Stimulated activated CD8-positive, alpha-beta memory T cell treated with anti-CD3 and anti-CD28 coated beads, Interleukin-15, amount 100 ng/mL, for 4 hours (primary cell): ENCODE measurements at regions not wholly inside any gene's neighbourhood (a gene's known extent, or its start where the extent isn't known, plus 50 kb on each side); places are given as distances from the start of the nearest gene placed in this dataset.
"Not testable (repeated sequence)": the region's sequence is repeated elsewhere in the genome, so short reads cannot be mapped to it uniquely, and the experiment has no call there.

Source experiments
- DNase-seq, 2 donors: peaks; one replicate each; pipeline ENCODE4 v3.0.0-alpha.2; 2020; ENCODE audit warnings: low read depth in 2 of 2

- no peak for DNase-seq
Measured at GRCh38 chr3:158026236-158026635, 80.0 kb downstream of the SHOX2 start.

- DNase-seq, result not testable (repeated sequence)
Measured at GRCh38 chr3:158019897-158020296, 86.3 kb downstream of the SHOX2 start.

DNA sequence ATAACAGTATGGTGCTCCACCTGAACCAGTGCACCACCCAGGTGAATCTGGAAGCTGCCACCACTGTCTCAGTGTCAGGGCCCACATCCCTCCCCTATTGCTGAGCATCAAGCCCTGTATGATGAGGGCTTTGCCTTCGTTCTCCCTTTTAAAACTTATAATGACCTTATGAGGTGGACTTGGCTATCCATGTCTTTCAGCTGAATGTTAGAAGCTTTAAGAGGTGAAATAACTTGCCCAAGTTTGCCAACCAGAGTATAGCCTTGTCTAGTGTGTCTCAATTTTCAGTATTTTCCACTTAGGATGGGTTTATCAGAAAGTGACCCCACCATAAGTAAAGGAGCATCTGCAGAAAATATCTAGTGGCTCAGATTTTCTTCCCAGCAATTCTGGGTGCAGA, 87.8 kb downstream of the SHOX2 start:
- no peak for DNase-seq

DNA sequence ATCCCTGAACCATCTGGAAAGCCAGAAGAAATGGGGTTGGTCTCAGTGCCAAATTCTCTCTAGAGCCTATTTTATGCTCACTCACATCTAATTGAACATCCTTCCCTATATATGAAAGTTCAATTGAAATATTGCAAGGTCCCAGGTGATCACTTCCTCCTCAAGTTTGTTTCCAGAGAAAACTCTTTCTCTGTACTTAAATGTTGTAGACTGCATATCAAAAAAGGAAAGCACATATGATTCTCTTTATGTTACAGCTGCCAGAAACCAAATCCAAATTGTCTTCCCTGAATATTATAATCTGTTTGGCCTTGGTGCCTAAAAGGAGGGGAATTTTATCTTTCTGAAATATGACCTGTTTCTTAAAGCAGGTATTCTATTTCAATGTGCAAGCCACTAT, 93.3 kb downstream of the SHOX2 start:
- DNase-seq, result no peak

DNA sequence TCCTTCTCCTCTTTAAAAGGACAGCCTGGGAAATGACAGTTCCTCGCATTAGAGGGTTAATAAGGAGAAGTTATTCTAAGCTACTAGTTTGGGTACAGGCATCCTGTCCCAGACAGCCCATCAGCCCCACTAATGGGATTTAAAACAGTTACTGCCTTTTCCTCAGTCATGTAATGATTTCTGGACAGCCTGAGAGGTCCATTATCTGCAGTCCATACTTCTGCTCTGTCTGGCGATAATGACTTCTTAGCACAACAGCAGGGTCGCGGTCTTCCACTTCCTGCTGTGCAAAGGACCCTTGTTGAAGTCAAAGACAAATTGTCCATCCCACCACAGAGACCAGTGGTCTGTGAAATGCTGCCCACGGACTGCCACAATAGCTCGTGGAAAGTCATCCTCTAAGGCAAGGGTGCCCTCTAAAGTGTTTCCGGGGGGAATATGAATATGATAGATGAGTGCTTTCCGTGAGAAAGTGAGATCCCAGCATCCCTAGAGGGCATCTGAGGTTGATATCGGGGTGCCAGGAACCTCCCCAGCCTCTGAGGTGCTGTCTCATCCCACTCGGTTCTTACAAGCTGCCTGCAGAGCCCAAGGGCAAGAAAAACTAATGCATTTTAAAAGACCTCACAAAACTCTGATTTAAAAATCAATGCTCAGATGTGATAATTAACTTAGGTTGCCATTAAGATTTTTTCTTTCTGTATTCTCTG, 100.7 kb downstream of the SHOX2 start:
- no peak for DNase-seq

- no peak for DNase-seq
Measured at GRCh38 chr3:157999246-157999645, 107.0 kb downstream of the SHOX2 start.

DNA sequence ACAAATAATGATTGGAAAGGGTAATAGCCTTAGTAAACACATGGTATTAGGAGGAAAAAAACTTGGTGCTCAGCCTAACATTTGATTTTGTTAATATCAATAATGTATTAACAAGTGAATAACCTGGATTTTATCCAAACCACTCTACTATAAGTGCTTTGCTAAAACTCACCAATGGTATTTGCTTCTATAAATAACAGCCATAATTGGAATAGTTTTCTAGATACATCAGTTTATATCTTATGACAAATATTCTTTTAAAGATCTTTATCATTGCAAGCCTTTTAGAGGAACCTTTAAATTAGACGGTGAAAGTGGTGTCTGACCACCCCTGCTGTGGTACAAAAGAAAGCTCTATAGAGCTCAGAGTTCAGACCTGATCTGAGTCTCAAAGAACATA, 123.9 kb downstream of the SHOX2 start:
- DNase-seq, result no peak

GRCh38 chr3:157981819-157982218, 124.4 kb downstream of the SHOX2 start:
- DNase-seq, result no peak

DNA sequence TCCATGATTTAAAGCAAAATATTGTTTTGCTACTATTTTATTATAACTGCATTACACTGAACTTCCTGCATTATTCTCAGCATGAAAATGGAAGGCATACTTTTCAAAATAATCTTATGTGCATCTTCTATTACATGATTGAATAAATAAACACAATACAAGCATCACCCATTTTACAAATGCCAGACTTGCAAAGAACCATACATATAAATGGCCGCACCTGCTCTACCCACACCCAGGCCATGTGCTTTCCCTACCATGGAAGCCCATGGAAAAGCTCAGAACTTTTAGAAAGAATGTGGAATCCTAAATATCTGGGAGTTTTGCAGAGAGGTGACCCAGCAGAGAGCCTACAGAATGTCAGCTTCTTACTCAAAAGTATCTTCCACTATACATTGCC, 127.2 kb downstream of the SHOX2 start:
- DNase-seq, result no peak

DNA sequence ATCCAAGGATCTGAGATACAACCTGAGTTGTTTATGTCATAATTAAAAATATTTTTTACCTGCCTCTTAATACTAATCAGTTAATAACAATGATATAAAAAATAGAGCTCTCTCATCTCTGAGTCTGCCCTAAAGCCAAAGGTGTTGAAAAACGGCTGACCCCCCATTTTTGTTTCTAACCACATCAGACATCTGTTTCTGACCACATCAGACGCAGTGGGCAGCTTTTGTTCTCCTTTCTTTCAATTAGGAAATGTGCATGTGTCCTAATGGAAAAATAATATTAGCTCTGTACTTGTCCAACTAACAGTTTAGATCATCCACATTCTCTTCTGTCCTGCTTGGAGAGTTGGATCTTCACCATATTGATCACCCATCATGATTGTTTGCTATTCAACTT, 144.6 kb downstream of the SHOX2 start:
- DNase-seq, result no peak

DNA sequence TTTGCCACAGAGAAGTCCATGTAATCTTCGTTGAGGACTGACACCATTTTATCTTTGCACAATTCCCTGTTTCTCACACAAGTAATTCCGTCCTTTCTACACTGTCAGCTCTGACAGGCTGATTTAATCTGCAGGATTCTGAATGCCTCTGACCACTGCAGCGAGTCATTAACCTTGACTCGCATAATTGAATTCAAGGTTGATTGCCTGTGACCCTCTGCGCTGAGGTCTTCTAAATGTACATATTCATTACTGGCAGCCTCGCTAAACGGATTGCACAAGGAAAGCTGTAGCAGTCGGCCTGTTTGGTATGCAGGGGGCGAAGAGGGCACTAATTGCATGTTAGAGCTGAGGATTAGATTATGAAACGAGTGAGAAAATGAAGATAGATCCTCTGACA, 147.8 kb downstream of the SHOX2 start:
- no peak for DNase-seq

GRCh38 chr3:157956850-157957249, 149.4 kb downstream of the SHOX2 start:
- no peak for DNase-seq

DNA sequence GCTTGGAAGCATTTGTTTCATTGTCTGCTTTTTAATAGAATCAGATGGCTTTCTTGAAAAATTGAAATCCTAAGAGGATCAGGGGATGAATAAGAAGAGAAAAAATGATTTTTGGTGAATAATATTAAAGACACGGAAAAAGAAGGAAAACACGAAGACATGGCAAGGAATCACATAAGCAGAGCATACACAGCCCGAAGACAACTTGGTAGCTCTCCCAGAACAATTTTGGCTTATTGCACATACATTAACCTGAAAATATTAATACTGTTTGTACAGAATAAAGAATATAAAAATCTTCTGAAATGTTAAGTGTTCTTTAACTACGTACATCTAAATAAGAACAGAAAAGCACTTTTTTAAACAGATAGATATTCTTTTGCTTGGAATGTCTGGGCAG, 150.0 kb downstream of the SHOX2 start:
- no peak for DNase-seq

DNA sequence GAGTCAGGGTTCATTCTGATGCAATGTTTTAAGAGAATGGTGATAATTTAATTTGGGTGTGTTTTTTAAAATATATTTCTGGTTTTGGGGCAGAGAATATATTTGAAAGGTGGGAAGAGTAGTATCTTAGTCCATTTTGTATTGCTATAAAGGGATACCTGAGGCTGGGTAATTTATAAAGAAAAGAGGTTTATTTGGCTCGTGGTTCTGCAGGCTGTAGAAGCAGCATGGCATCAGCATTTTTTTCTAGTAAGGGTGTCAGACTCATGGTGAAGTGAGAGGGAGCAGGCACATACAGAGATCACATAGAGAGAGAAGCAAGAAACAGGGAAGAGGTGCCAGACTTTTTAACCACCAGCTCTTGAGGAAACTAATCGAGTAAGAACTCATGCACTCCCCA, 152.7 kb downstream of the SHOX2 start:
- DNase-seq, result no peak

GRCh38 chr3:157948605-157949383, 157.4 kb downstream of the SHOX2 start:
- DNase-seq, result no peak

DNA sequence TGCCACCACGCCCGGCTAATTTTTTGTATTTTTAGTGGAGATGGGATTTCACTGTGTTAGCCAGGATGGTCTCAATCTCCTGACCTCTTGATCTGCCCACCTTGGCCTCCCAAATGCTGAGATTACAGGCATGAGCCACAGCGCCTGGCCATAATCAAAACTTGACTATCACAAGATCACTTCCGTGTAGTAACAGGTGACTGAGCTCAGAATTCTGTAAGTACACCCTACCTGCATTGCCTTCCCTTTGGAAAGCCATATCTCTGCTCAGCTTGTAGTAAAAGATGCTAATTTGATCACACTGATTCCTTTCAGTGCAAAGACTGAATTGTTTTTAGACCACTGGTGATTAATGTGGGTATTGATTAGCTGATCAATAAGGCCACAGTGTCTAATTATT, 167.1 kb downstream of the SHOX2 start:
- no peak for DNase-seq

DNA sequence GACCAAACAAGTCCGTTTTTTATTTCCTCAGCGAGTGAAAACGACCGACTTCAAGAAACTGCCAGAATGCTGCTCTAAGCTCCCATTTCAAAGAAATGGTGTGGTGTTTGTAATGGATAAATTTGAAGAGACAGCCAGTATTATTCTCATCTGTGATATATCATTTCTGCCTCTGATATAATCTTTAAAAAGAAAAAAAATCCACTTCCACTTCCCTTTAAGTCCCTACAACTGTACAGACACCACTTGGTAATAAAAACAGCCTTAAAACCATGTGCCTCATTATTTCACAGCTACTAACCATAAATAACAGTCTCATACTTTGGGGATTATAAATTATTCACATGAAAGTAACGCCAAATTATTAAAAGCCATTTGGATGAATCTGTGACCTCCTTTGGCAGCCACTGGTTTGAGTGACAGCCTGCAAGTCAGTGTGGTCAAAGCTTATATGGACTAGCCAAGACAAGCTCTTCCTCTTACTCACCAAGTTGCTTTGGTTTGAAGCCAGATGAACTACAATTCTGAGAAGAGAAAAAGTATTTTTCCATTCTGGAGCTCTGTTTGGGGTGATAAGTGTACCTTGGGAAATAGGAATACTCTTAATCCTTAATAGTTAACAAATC, 168.0 kb downstream of the SHOX2 start:
- DNase-seq, result no peak

DNA sequence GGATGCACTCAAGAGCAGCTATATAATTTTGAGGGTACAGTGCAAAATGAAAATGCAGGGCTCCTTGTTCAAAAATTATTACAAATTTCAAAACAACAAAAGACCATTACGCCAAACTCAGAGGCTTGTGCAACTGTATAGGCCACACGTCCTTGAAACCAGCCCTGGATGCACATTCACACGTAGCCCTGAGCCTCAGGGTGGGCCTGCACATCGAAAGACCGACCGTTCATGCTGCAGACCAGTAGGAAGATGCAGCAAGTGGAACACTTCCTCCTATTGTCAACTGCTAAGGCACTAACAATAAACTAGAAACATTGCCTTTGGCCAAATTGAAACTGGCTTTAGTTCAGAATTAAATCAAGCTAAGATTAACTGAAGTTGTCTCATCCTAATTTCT, 174.7 kb downstream of the SHOX2 start:
- DNase-seq, result no peak

DNA sequence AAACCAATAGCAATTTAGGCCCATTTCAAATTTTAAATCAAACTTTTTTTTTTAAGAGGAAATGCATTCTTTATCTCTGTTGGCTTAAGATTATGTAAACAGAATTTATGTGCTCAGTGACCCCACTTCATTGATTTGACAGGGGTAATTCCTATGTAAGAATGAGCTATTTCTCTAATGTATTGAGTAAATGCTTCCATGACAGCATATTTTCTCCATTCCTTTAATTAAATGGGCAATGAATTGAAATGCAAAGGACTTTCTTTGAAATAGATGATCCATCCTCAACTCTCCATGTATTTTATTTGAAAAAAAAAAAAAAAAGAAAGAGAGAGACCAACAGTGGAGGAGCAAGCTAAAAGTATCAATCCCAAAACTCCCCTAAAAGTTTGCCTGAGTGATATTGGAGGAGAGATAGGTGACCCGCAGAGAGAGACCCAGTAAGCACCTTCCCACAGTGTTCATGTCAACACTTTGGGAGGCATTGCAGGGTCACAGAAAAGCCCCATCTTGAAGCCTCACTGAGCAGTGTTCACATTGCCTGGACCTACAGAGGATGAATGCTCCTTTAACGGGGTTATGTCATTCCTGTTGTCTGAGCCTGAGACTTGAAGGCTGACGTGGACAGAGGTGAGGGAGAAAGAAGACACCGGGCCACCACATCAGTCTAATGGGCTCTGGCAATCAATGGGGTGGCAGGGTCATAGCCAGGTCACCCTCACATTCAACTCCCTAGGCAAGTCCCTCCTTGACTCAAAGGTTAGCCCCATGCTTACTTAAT, 176.0 kb downstream of the SHOX2 start:
- DNase-seq, result no peak

- no peak for DNase-seq
Measured at GRCh38 chr3:157926822-157927221, 179.4 kb downstream of the SHOX2 start.

DNA sequence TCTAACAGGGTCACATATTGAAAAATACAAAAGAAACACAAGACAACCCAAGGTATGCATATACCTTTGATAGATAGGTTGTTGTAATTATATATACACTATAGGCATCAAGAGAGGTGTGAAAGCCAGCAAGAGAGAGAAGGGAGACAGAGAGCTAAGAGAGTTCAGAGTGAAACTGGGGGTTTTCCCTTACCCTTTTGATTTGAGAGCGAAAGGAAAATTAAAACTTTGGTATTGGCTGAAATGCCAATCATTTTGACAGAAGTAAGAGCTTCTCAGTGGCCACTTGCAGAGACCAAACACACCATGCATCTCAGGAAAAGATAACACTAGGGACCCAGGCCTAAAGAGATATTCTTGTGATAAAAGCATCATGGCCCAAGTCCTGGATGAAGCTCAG, 183.6 kb downstream of the SHOX2 start:
- DNase-seq, result no peak

- DNase-seq, result no peak
Measured at GRCh38 chr3:157921811-157922210, 184.4 kb downstream of the SHOX2 start.
